Upper lobe of right lung (tissue), 1 donor: ENCODE measurements at regions not wholly inside any gene's neighbourhood (a gene's known extent, or its start where the extent isn't known, plus 50 kb on each side); places are given as distances from the start of the nearest gene placed in this dataset.
A peak's percentile ranks its signal among the peaks of the same experiment; 100 is the strongest.

ENCODE experiments used
- ATAC-seq: fragments of 200-7000 bp; cut with Tn5 transposase; one replicate; pipeline ENCODE4 v1.9.1; 2020; ENCODE audit warnings: mild to moderate bottlenecking, moderate library complexity
- DNase-seq: peaks from one replicate; pipeline ENCODE4 v3.0.0-alpha.2; 2020
- H3K27ac ChIP-seq: fragments of 200-600 bp; one replicate; pipeline ENCODE4 v1.8.0; 2022
- H3K27me3 ChIP-seq: fragments of 200-600 bp; one replicate; pipeline ENCODE4 v1.8.0; 2022; ENCODE audit warnings: mild to moderate bottlenecking
- H3K36me3 ChIP-seq: fragments of 200-600 bp; one replicate; pipeline ENCODE4 v1.8.0; 2022
- H3K4me1 ChIP-seq: fragments of 200-600 bp; one replicate; pipeline ENCODE4 v1.8.0; 2022
- H3K4me3 ChIP-seq: fragments of 200-600 bp; one replicate; pipeline ENCODE4 v1.8.0; 2022; ENCODE audit warnings: mild to moderate bottlenecking
- H3K9me3 ChIP-seq: fragments of 200-600 bp; one replicate; pipeline ENCODE4 v1.8.0; 2022
- intact Hi-C: fragments of 100-400 bp; cut with DNase I; formaldehyde crosslinking; loops from one replicate; pipeline ENCODE4 v1.11.0; 2022
- TF ChIP-seq, protein P1 (sequence below): fragments of 200-600 bp; IDR thresholded peaks from one replicate; pipeline ENCODE4 v1.8.0; 2022; ENCODE audit warnings: antibody characterized with exemption
- donor health status: DM: no; HTN: yes; CAD: no; lungs with severe emphysema.

DNA sequence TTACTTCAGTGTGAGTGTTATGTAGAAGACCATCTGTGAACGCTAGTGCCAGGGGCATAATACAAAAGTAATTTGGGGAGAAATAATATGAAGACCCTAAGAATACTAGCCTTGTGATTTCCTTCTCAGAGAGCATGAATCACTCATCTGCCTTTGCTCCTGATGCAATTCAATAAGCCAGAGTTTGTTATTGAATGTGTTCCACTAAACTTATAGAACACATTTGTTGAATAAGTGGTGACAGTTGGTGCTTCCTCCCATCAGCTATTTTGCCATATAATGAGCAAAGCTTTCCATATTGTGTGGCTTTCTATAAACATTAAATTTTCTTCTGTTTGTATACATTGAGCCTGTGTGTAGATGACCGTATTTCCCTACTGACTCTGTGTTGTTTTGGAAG, 136.4 kb upstream of the QRFPR start:
- Histone ChIP-seq H3K27ac (no peak overlapping the region), H3K27me3 (no peaks in the 10 kb centered on the region), H3K36me3 (no peaks in the 10 kb centered on the region), H3K4me1 (no peaks in the 10 kb centered on the region), H3K4me3 (no peak overlapping the region), H3K9me3 (no peaks in the 10 kb centered on the region)
- TF ChIP-seq, protein P1, sequence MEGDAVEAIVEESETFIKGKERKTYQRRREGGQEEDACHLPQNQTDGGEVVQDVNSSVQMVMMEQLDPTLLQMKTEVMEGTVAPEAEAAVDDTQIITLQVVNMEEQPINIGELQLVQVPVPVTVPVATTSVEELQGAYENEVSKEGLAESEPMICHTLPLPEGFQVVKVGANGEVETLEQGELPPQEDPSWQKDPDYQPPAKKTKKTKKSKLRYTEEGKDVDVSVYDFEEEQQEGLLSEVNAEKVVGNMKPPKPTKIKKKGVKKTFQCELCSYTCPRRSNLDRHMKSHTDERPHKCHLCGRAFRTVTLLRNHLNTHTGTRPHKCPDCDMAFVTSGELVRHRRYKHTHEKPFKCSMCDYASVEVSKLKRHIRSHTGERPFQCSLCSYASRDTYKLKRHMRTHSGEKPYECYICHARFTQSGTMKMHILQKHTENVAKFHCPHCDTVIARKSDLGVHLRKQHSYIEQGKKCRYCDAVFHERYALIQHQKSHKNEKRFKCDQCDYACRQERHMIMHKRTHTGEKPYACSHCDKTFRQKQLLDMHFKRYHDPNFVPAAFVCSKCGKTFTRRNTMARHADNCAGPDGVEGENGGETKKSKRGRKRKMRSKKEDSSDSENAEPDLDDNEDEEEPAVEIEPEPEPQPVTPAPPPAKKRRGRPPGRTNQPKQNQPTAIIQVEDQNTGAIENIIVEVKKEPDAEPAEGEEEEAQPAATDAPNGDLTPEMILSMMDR = no peak
- ATAC-seq (no peak), DNase-seq (no peak)
- intact Hi-C loops = no loop called here

DNA sequence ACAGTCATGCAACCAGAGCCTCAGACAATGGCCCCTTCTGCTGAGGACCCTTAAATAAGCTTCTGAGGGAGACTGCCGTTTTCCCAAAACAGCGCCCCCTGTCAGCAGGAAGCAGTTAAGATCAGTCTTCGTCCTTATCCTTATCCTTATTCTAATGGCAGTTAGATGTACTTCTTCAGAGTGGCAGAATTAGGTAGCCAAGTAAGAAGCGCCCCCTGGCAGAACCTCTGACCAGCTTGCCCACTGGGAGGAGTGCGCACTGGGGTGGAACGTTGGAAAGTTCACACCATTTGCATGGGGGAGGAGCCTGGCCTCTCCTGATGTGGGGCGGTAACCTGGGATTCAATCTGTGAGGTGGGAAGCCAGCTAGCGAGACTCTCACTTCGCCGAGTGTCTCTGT, 133.6 kb upstream of the QRFPR start:
- DNase-seq (no peak), ATAC-seq (no peak)
- Histone ChIP-seq H3K4me1 (no peaks in the 10 kb centered on the region), H3K36me3 (no peaks in the 10 kb centered on the region), H3K27ac (no peak overlapping the region), H3K27me3 (no peaks in the 10 kb centered on the region), H3K9me3 (no peaks in the 10 kb centered on the region), H3K4me3 (no peak overlapping the region)
- intact Hi-C loops = no loop called here
- TF ChIP-seq, protein P1 = no peak

DNA sequence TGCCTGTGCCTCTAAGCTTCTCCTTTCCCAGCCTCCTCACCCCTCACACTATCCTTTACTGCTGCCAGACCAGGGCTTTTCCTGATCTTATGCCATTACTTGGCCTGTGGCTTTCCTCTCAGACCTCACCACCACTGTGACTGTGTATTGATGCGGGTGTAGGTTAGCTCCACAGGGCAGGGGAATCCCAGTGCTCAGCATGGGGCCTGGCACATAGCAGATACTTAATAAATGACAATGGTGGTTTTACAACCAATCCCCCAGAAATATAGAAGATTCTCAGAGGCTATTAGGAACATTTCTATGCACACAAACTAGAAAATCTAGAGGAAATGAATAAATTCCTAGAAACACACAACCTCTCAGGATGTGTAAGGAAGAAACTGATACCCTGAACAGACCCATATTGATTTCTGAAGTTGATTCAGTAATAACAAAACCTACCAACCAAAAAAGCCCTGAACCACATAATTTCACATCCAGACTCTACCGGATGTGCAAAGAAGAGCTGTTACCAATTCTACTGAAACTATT, 129.6 kb upstream of the QRFPR start:
- intact Hi-C loops = no loop called here
- ATAC-seq (no peak), DNase-seq (no peak)

DNA sequence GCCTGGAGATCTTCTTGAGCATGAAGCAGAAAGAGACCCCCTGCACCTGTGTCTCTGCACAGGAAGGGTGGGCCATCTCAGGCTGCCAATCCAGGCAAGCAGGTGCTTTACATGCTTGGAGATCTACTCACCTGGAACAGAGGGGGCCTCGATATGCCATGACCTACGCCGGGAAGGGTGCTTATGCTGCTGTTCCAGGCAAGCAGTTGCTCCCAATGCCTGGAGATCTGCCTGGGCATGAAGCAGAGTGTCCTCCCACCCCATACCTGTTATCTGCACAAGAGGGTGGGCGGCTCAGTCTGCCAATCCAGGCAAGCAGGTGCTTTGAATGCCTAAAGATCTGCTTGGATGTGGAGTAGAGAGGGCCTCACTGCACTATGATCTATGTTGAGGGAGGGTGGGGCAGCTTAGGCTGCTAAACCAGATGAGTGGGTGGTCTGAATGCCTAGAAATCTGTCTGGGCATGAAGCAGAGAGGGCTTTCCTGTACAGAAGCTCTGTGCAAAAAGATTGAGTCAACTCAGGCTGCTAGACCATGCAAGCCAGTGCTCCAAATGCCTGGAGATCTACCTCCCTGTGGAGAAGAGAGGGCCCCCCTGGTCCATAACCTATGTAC, 104.5 kb upstream of the QRFPR start:
- DNase-seq = no peak
- no peaks in the 10 kb centered on the region for H3K36me3 ChIP-seq
- intact Hi-C loops = no loop called here
- ATAC-seq = peak; percentile 11
- H3K27ac ChIP-seq = no peak overlapping the region
- TF ChIP-seq, protein P1 = no peak
- no peaks in the 10 kb centered on the region for H3K9me3 ChIP-seq
- no peaks in the 10 kb centered on the region for H3K4me1 ChIP-seq
- no peak overlapping the region for H3K4me3 ChIP-seq
- no peaks in the 10 kb centered on the region for H3K27me3 ChIP-seq

More for the DNA sequence above, 129.6 kb upstream of the QRFPR start:
- no peaks in the 10 kb centered on the region for H3K27me3 ChIP-seq
- H3K4me3 ChIP-seq = no peak overlapping the region
- H3K27ac ChIP-seq = no peak overlapping the region
- H3K9me3 ChIP-seq = no peaks in the 10 kb centered on the region
- TF ChIP-seq, protein P1 = no peak
- no peaks in the 10 kb centered on the region for H3K4me1 ChIP-seq
- no peaks in the 10 kb centered on the region for H3K36me3 ChIP-seq

DNA sequence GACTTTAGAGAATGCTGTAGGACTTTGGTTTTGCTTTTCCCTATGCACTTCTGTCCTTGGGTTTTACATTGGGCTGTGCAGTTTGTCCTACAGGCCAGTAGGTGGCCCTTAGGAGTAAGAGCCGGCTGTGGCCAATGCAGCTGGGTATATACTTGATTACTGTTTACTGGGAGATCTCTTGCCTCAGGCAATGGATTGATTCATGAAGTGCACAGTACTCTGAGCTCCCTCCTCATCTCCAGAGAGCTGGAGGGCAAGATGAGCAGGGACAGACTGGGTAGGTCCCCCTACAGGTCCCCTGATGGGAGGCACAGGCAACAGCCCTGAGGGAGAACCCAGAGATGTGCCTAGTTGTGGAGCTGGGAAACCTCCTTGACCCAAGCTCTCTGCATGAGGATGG, 103.8 kb upstream of the QRFPR start:
- no peaks in the 10 kb centered on the region for H3K36me3 ChIP-seq
- H3K27me3 ChIP-seq = no peaks in the 10 kb centered on the region
- DNase-seq (peak; percentile 64), ATAC-seq (peak; percentile 96)
- no peak overlapping the region for H3K4me3 ChIP-seq
- no peaks in the 10 kb centered on the region for H3K4me1 ChIP-seq
- no peak overlapping the region for H3K27ac ChIP-seq
- intact Hi-C loops = no loop called here
- no peaks in the 10 kb centered on the region for H3K9me3 ChIP-seq
- TF ChIP-seq, protein P1 = peak; percentile 78

DNA sequence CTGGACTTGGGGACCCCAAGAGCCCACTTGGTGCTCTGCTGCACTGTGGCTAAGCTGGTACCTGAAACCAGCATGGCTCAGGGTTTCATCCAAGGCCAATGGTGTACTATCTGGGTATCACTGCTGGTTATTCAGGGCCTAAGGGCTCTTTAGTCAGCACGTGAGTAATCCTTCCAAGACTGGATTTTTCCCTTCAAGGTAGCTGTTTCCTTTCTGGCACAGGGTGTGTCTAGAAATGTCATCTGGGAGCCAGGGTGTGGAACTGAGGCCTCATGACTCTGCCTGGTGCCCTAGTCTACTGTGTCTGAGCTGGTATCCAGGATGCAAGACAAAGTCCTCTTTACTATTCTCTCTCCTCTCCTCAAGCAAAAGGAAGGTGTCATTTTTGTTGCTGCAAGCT, 99.0 kb upstream of the QRFPR start:
- TF ChIP-seq, protein P1 = no peak
- intact Hi-C loops = no loop called here
- DNase-seq = no peak
- H3K27ac ChIP-seq = no peak overlapping the region
- H3K9me3 ChIP-seq = no peaks in the 10 kb centered on the region
- H3K36me3 ChIP-seq = no peaks in the 10 kb centered on the region
- no peak for ATAC-seq
- no peaks in the 10 kb centered on the region for H3K4me1 ChIP-seq
- no peak overlapping the region for H3K4me3 ChIP-seq
- H3K27me3 ChIP-seq = no peaks in the 10 kb centered on the region
